GM12873 (cell line): ENCODE measurements at regions not wholly inside any gene's neighbourhood (a gene's known extent, or its start where the extent isn't known, plus 50 kb on each side); places are given as distances from the start of the nearest gene placed in this dataset.

Experiments used
- CTCF ChIP-seq: IDR thresholded peaks from 2 replicates; pipeline ENCODE4 v1.5.1; 2012; ENCODE audit warnings: low read depth, mild to moderate bottlenecking, moderate library complexity, low read length, control low read depth; ENCODE audit not compliant: insufficient read depth; ENCODE audit errors: missing control alignments

GRCh38 chr4:155032521-155033229 lies 175.8 kb upstream of the NPY2R start:
- no peak for TF ChIP-seq CTCF

- no peak for TF ChIP-seq CTCF
Measured at GRCh38 chr4:155033604-155034003, 174.8 kb upstream of the NPY2R start.

GRCh38 chr4:155037031-155037430 lies 171.4 kb upstream of the NPY2R start:
- no peak for TF ChIP-seq CTCF

GRCh38 chr4:155038459-155038858 lies 170.0 kb upstream of the NPY2R start:
- no peak for TF ChIP-seq CTCF

- no peak for TF ChIP-seq CTCF
Measured at GRCh38 chr4:155039162-155039561, 169.3 kb upstream of the NPY2R start.

GRCh38 chr4:155040031-155040430 lies 168.4 kb upstream of the NPY2R start:
- no peak for TF ChIP-seq CTCF

GRCh38 chr4:155042014-155042413 lies 166.4 kb upstream of the NPY2R start:
- no peak for TF ChIP-seq CTCF

- TF ChIP-seq CTCF: no peak
Measured at GRCh38 chr4:155047755-155048154, 160.7 kb upstream of the NPY2R start.
